ENCODE measurements at regions not wholly inside any gene's neighbourhood (a gene's known extent, or its start where the extent isn't known, plus 50 kb on each side); places are given as distances from the start of the nearest gene placed in this dataset.

DNA sequence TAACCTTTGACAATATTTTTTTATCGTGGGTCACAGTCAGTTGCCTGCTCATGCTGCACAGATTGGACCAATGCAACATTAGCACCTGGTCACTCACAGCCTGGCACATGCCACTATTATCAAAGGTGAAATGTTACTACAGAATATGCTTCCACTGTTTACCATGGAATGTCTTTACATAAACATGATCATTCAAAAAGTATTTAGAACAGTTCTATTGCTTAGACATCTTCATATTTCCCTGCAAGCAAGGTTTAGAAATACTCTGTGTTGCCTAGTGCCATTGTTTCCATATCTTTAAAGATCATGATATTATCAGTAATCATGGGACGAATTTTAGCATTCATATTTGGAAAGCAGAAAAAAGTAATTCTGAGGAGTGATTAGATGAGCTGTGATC, 179.9 kb upstream of the CHRM2 start:
- Histone ChIP-seq H4K8ac (ENCODE audit: low read depth in 2 of 2, low read length in 2 of 2) (no peak overlapping the region), H2BK20ac (ENCODE audit: low read depth, low read length) (no peak overlapping the region), H4K5ac (ENCODE audit: low read depth, low read length) (no peak overlapping the region), H2BK120ac (ENCODE audit: low read depth, low read length) (no peak overlapping the region), H3K4me2 (ENCODE audit: low read depth, low read length) (no peak overlapping the region), H2AK5ac (ENCODE audit: low read depth, low read length) (no peak overlapping the region), H4K20me1 (ENCODE audit: insufficient read depth, low read length) (no peaks in the 10 kb centered on the region), H3K4me3 (ENCODE audit: insufficient read depth, low read depth, low read length) (no peak overlapping the region), H3K27ac (ENCODE audit: insufficient read depth, low read length) (no peak overlapping the region), H3K4ac (ENCODE audit: low read depth, low read length) (no peak overlapping the region), H3K18ac (ENCODE audit: low read depth, low read length) (no peak overlapping the region), H2AFZ (replicated peaks; ENCODE audit: low read length, poor library complexity) (no peak overlapping the region), H3K23ac (ENCODE audit: low read depth, low read length) (no peak overlapping the region), H2AK9ac (replicated peaks; ENCODE audit: low read depth, low read length, poor library complexity) (no peak overlapping the region), H3K9me1 (ENCODE audit: insufficient read depth, low read length) (no peaks in the 10 kb centered on the region), H3K36me3 (ENCODE audit: control insufficient read depth, insufficient read depth, low read length) (no peaks in the 10 kb centered on the region), H3K27me3 (ENCODE audit: control insufficient read depth, insufficient read depth, low read length) (peaks cover 3% of the 10 kb centered on the region), H3K14ac (replicated peaks; ENCODE audit: low read depth, low read length) (no peak overlapping the region), H4K91ac (ENCODE audit: insufficient read depth, low read depth, low read length) (no peak overlapping the region), H3K9me3 (ENCODE audit: control insufficient read depth, insufficient read depth, low read length) (no peaks in the 10 kb centered on the region), H2BK15ac (ENCODE audit: low read depth, low read length) (no peak overlapping the region), H3K79me1 (ENCODE audit: low read depth in 1 of 2, low read length in 2 of 2) (no peaks in the 10 kb centered on the region), H3K56ac (ENCODE audit: extremely low read depth, insufficient read depth, low read length) (no peak overlapping the region), H2BK5ac (ENCODE audit: low read depth, low read length, poor library complexity, severe bottlenecking) (no peak overlapping the region), H3K9ac (ENCODE audit: low read depth, low read length) (no peak overlapping the region), H3K4me1 (ENCODE audit: control insufficient read depth, insufficient read depth, low read length) (no peaks in the 10 kb centered on the region)
- no peak for TF ChIP-seq USF2 (IDR thresholded peaks at IDR 0.05; ENCODE audit: low read depth, low read length)
- TF ChIP-seq, protein P1, sequence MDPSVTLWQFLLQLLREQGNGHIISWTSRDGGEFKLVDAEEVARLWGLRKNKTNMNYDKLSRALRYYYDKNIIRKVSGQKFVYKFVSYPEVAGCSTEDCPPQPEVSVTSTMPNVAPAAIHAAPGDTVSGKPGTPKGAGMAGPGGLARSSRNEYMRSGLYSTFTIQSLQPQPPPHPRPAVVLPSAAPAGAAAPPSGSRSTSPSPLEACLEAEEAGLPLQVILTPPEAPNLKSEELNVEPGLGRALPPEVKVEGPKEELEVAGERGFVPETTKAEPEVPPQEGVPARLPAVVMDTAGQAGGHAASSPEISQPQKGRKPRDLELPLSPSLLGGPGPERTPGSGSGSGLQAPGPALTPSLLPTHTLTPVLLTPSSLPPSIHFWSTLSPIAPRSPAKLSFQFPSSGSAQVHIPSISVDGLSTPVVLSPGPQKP (IDR thresholded peaks at IDR 0.05; ENCODE audit: borderline replicate concordance, low read depth, low read length): no peak
- no peak for TF ChIP-seq SMC3 (IDR thresholded peaks at IDR 0.05; ENCODE audit: low read depth, low read length)
- intact Hi-C loops (cut with micrococcal nuclease): loop anchor here (5.0 kb wide), 1 partner anchor 186 kb away; no protein-coding TSS in a partner anchor
- ChIA-PET POLR2A (ENCODE audit: unreplicated experiment) (no interaction called here), CTCF (interaction anchor here (0.8 kb wide), 1 partner anchor 12 kb away, joined by 6 read pairs; no protein-coding TSS in a partner anchor)
- no peak for DNase-seq
- no TSS peak for BruUV-seq (replicated peaks)
- in situ Hi-C loops (cut with MboI; ENCODE audit: low sequenced_read_pairs): loop anchor here (25.0 kb wide), 1 partner anchor 924 kb away; no protein-coding TSS in a partner anchor
- no CpG with 5 or more reads among the region's 2 CpGs for WGBS, 2 experiments (ENCODE audit: extremely low coverage in 2 of 2, insufficient read length in 1 of 2)
- dilution Hi-C loops (cut with HindIII; ENCODE audit: low sequenced_read_pairs, unreplicated experiment): no loop called here
- no peak for ATAC-seq (ENCODE audit: low read depth)
